ENCODE measurements at regions not wholly inside any gene's neighbourhood (a gene's known extent, or its start where the extent isn't known, plus 50 kb on each side); places are given as distances from the start of the nearest gene placed in this dataset.

GRCh38 chr12:107525719-107526554 lies 159.7 kb upstream of the PWP1 start:
- H3K9me3 ChIP-seq (ENCODE audit: control insufficient read depth, low read depth, low read length), result no peaks in the 10 kb centered on the region
- H3K23ac ChIP-seq (ENCODE audit: insufficient read length, low read depth, low read length), result no peak overlapping the region
- no peak overlapping the region for H3K4me3 Mint-ChIP-seq
- no peaks in the 10 kb centered on the region for H3K23me2 ChIP-seq (ENCODE audit: insufficient read length, low read depth, low read length, poor library complexity, severe bottlenecking)
- no peak overlapping the region for H2BK15ac ChIP-seq (ENCODE audit: low read depth, low read length)
- no peak for DNase-seq
- no peak overlapping the region for H4K8ac ChIP-seq (replicated peaks; ENCODE audit: insufficient read length, low read depth, low read length)
- H3K79me2 ChIP-seq (ENCODE audit: insufficient read depth, low read length), result no peaks in the 10 kb centered on the region
- H4K20me1 ChIP-seq (ENCODE audit: control insufficient read depth, insufficient read depth, insufficient read length), result no peaks in the 10 kb centered on the region
- H3K4me1 Mint-ChIP-seq, result no peaks in the 10 kb centered on the region
- H4K91ac ChIP-seq (ENCODE audit: insufficient read length, low read depth, low read length), result no peak overlapping the region
- no peak overlapping the region; a peak in 1 of 7 replicates for H3K27ac Mint-ChIP-seq
- no peak overlapping the region for H3K9ac ChIP-seq (ENCODE audit: extremely low read depth, insufficient read length, low read length)
- H3K4me1 ChIP-seq (ENCODE audit: insufficient read depth, low read length), result no peaks in the 10 kb centered on the region
- no peak overlapping the region for H3K4ac ChIP-seq (ENCODE audit: low read depth, low read length)
- no peak overlapping the region for H2BK5ac ChIP-seq (ENCODE audit: insufficient read length, low read length)
- H3K36me3 Mint-ChIP-seq (ENCODE audit: insufficient read depth in 1 of 3, low read depth in 3 of 3), result no peaks in the 10 kb centered on the region
- H3K27me3 Mint-ChIP-seq (ENCODE audit: low read depth), result no peaks in the 10 kb centered on the region; the same call in none of the 2 replicates
- no peak overlapping the region for H2BK20ac ChIP-seq (ENCODE audit: low read depth, low read length, poor library complexity, severe bottlenecking)
- no peak overlapping the region for H4K5ac ChIP-seq (ENCODE audit: insufficient read length, low read depth, low read length)
- no peak overlapping the region for H3K27ac ChIP-seq (ENCODE audit: insufficient read length, low read depth, low read length)
- no peak overlapping the region for H2AK5ac ChIP-seq (ENCODE audit: insufficient read length, low read length)
- no peak overlapping the region for H3T11ph ChIP-seq (ENCODE audit: low read length)
- H3K9me3 Mint-ChIP-seq, result peaks cover 3 to 4% of the 10 kb centered on the region in 2 experiments; a peak in 2 of 5 replicates
- no peak overlapping the region for H2AFZ ChIP-seq (ENCODE audit: low read length)
- WGBS (ENCODE audit: extremely low coverage, insufficient read length, low lambda C conversion rate), result no CpG with 5 or more reads among the region's 8 CpGs
- H3K18ac ChIP-seq (ENCODE audit: insufficient read length, low read depth, low read length), result no peak overlapping the region
- H3K27me3 ChIP-seq (ENCODE audit: insufficient read depth, low read length), result no peaks in the 10 kb centered on the region
- no peak overlapping the region for H2BK12ac ChIP-seq (ENCODE audit: insufficient read length, low read depth, low read length)
- no peak overlapping the region for H3K56ac ChIP-seq (ENCODE audit: insufficient read length, low read depth, low read length)
- H3K79me1 ChIP-seq (ENCODE audit: insufficient read depth, low read depth, low read length, poor library complexity, severe bottlenecking), result no peaks in the 10 kb centered on the region
- no peak overlapping the region for H3K4me2 ChIP-seq (ENCODE audit: insufficient read depth, insufficient read length, low read length)
- TF ChIP-seq CTCF (conservative IDR thresholded peaks at IDR 0.05), result no peak
- no peak overlapping the region for H2BK120ac ChIP-seq (ENCODE audit: low read depth, low read length, poor library complexity, severe bottlenecking)
- H3K14ac ChIP-seq (ENCODE audit: insufficient read depth, low read length), result no peak overlapping the region

Measured in H9 (cell line).